Mesenchymal stem cell (in vitro differentiated cells and primary cell): ENCODE measurements at regions not wholly inside any gene's neighbourhood (a gene's known extent, or its start where the extent isn't known, plus 50 kb on each side); places are given as distances from the start of the nearest gene placed in this dataset.

Source experiments
- DNase-seq: peaks from one replicate; pipeline ENCODE4 v3.0.0-alpha.2; 2013
- H2AFZ ChIP-seq: one replicate; pipeline ENCODE4 v1.6.1; 2013; ENCODE audit warnings: low read depth, mild to moderate bottlenecking, control low read depth, inconsistent platforms, low read length, moderate library complexity
- H2AK5ac ChIP-seq: 2 replicates; pipeline ENCODE4 v1.6.1; 2013; ENCODE audit warnings: low read length, moderate library complexity, mild to moderate bottlenecking, inconsistent platforms; ENCODE audit not compliant: severe bottlenecking
- H2BK120ac ChIP-seq: one replicate; pipeline ENCODE4 v1.6.1; 2013; ENCODE audit warnings: low read depth, mild to moderate bottlenecking, inconsistent platforms, low read length, moderate library complexity
- H2BK12ac ChIP-seq, 2 experiments: one replicate each; pipeline ENCODE4 v1.6.1; 2013; ENCODE audit warnings: inconsistent platforms in 2 of 2, low read length in 2 of 2, mild to moderate bottlenecking in 2 of 2, moderate library complexity in 2 of 2, control low read depth in 1 of 2
- H2BK15ac ChIP-seq: one replicate; pipeline ENCODE4 v1.6.1; 2013; ENCODE audit warnings: mild to moderate bottlenecking, low read depth, inconsistent platforms; ENCODE audit not compliant: poor library complexity, severe bottlenecking
- H2BK5ac ChIP-seq: 2 replicates; pipeline ENCODE4 v1.6.1; 2013; ENCODE audit warnings: low read depth, mild to moderate bottlenecking, low read length, control low read depth, inconsistent platforms; ENCODE audit not compliant: poor library complexity, severe bottlenecking
- H3K14ac ChIP-seq, 2 experiments: one replicate each; pipeline ENCODE4 v1.6.1; 2013; ENCODE audit warnings: inconsistent platforms in 2 of 2, low read length in 2 of 2, control low read depth in 1 of 2, mild to moderate bottlenecking in 1 of 2, moderate library complexity in 1 of 2
- H3K18ac ChIP-seq, 2 experiments: one replicate each; pipeline ENCODE4 v1.6.1; 2013; ENCODE audit warnings: inconsistent platforms in 2 of 2, low read length in 2 of 2, control low read depth in 1 of 2, low read depth in 1 of 2, mild to moderate bottlenecking in 1 of 2
- H3K23ac ChIP-seq, 2 experiments: one replicate each; pipeline ENCODE4 v1.6.1; 2013; ENCODE audit warnings: inconsistent platforms in 2 of 2, low read length in 2 of 2, mild to moderate bottlenecking in 2 of 2, moderate library complexity in 2 of 2, control low read depth in 1 of 2
- H3K27ac ChIP-seq: 2 replicates; pipeline ENCODE4 v1.5.1; 2013; ENCODE audit warnings: mild to moderate bottlenecking, moderate library complexity, low read length, control low read depth, inconsistent platforms; ENCODE audit not compliant: poor library complexity, severe bottlenecking
- H3K27me3 ChIP-seq, 2 experiments: 2 replicates each; pipeline versions ENCODE4 v1.6.1 to v1.7.0; 2013; ENCODE audit warnings: low read length in 2 of 2, mild to moderate bottlenecking in 2 of 2, moderate library complexity in 2 of 2, control low read depth in 1 of 2, inconsistent platforms in 1 of 2; ENCODE audit not compliant: control insufficient read depth in 1 of 2, insufficient read depth in 1 of 2
- H3K36me3 ChIP-seq, 2 experiments: 2 replicates each; pipeline versions ENCODE4 v1.6.1 to v1.7.0; 2013; ENCODE audit warnings: low read length in 2 of 2, control low read depth in 1 of 2, inconsistent platforms in 1 of 2, low read depth in 1 of 2, mild to moderate bottlenecking in 1 of 2; ENCODE audit not compliant: insufficient read depth in 2 of 2, control insufficient read depth in 1 of 2
- H3K4ac ChIP-seq, 2 experiments: one replicate each; pipeline ENCODE4 v1.6.1; 2013; ENCODE audit warnings: inconsistent platforms in 2 of 2, low read length in 2 of 2, mild to moderate bottlenecking in 2 of 2, moderate library complexity in 2 of 2, control low read depth in 1 of 2, low read depth in 1 of 2
- H3K4me1 ChIP-seq: 2 replicates; pipeline ENCODE4 v1.6.1; 2013; ENCODE audit warnings: low read depth, low read length, control low read depth; ENCODE audit not compliant: control insufficient read depth, insufficient read depth
- H3K4me2 ChIP-seq: 2 replicates; pipeline ENCODE4 v1.6.1; 2013; ENCODE audit warnings: low read length, mild to moderate bottlenecking, inconsistent platforms; ENCODE audit not compliant: poor library complexity, severe bottlenecking
- H3K4me3 ChIP-seq, 2 experiments: 2 replicates each; pipeline versions ENCODE4 v1.5.1 to v1.7.0; 2013; ENCODE audit warnings: low read length in 2 of 2, mild to moderate bottlenecking in 2 of 2, control low read depth in 1 of 2, low read depth in 1 of 2; ENCODE audit not compliant: insufficient read depth in 1 of 2
- H3K79me1 ChIP-seq: replicated peaks from 2 replicates; pipeline ENCODE4 v1.6.1; 2013; ENCODE audit warnings: mild to moderate bottlenecking, control low read depth, low read length, inconsistent platforms; ENCODE audit not compliant: poor library complexity, severe bottlenecking
- H3K9ac ChIP-seq: 2 replicates; pipeline ENCODE4 v1.7.0; 2013; ENCODE audit warnings: mild to moderate bottlenecking, low read length, moderate library complexity
- H3K9me3 ChIP-seq: 2 replicates; pipeline ENCODE4 v1.7.0; 2013; ENCODE audit warnings: mild to moderate bottlenecking, low read length; ENCODE audit not compliant: control insufficient read depth
- H4K8ac ChIP-seq: one replicate; pipeline ENCODE4 v1.6.1; 2013; ENCODE audit warnings: inconsistent platforms, mild to moderate bottlenecking, low read length, moderate library complexity
- H4K91ac ChIP-seq: one replicate; pipeline ENCODE4 v1.6.1; 2013; ENCODE audit warnings: mild to moderate bottlenecking, low read length, inconsistent platforms
- WGBS: methylation state at CpG from one replicate; pipeline ENCODE4 v1.1.7; 2013; ENCODE audit warnings: mixed read lengths; 5-methylcytosine and 5-hydroxymethylcytosine counted together

DNA sequence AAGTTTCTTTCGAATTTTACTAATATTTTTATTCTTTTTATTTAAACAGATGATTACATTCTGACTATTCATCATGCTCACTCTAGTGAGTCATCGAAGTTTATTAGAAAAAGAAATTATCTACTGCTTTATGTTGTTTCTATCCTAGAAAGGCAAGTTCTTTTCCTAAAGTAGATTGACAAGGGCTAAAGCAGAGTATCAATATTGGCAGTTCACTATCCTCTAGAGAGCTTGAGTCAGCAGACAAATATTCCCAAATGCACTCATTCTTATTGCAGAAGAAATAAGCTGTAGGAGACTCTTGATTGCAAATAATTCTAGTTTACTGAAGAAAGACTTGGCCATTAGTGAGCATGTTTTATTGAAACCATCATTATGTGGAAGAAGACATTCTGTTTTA, 911.8 kb downstream of the CENPC start:
- Histone ChIP-seq H2AK5ac (no peak overlapping the region), H3K14ac (no peak overlapping the region), H2BK15ac (no peak overlapping the region), H3K18ac (no peak overlapping the region), H3K36me3 (no peaks in the 10 kb centered on the region), H3K27ac (no peak overlapping the region), H3K9me3 (no peaks in the 10 kb centered on the region), H3K27me3 (no peaks in the 10 kb centered on the region), H3K9ac (no peak overlapping the region), H3K4ac (no peak overlapping the region), H3K4me2 (no peak overlapping the region), H4K8ac (no peak overlapping the region), H2BK12ac (no peak overlapping the region), H3K79me1 (no peaks in the 10 kb centered on the region), H4K91ac (no peak overlapping the region), H3K23ac (no peak overlapping the region), H2AFZ (no peak overlapping the region), H2BK120ac (no peak overlapping the region), H2BK5ac (no peak overlapping the region), H3K4me1 (no peaks in the 10 kb centered on the region), H3K4me3 (no peak overlapping the region)
- DNase-seq = no peak
- no CpG with 5 or more reads among the region's 2 CpGs for WGBS

- Histone ChIP-seq H3K4me3 (no peak overlapping the region), H2BK120ac (no peak overlapping the region), H3K4me1 (no peaks in the 10 kb centered on the region), H2AFZ (no peak overlapping the region), H3K27me3 (no peaks in the 10 kb centered on the region), H3K4me2 (no peak overlapping the region), H2BK5ac (no peak overlapping the region), H2BK15ac (no peak overlapping the region), H3K23ac (no peak overlapping the region), H3K4ac (no peak overlapping the region), H2AK5ac (no peak overlapping the region), H3K18ac (no peak overlapping the region), H3K27ac (no peak overlapping the region), H3K14ac (no peak overlapping the region), H4K8ac (no peak overlapping the region), H3K9me3 (no peaks in the 10 kb centered on the region), H3K79me1 (no peaks in the 10 kb centered on the region), H3K9ac (no peak overlapping the region), H2BK12ac (no peak overlapping the region), H4K91ac (no peak overlapping the region), H3K36me3 (no peaks in the 10 kb centered on the region)
- DNase-seq = no peak
Observed at GRCh38 chr4:66629927-66630326, 915.4 kb downstream of the CENPC start.

- WGBS = 80% methylated on average over 1 of the region's 3 CpGs
- H2BK15ac ChIP-seq = no peak overlapping the region
Observed at GRCh38 chr4:66628146-66628545, 917.2 kb downstream of the CENPC start.

GRCh38 chr4:66625480-66625879, 919.8 kb downstream of the CENPC start:
- H3K9me3 ChIP-seq = peaks cover 4% of the 10 kb centered on the region
- no peak overlapping the region for H3K18ac ChIP-seq
- H3K36me3 ChIP-seq = no peaks in the 10 kb centered on the region
- H2BK120ac ChIP-seq = no peak overlapping the region
- H3K79me1 ChIP-seq = no peaks in the 10 kb centered on the region
- H4K91ac ChIP-seq = no peak overlapping the region
- H3K23ac ChIP-seq = no peak overlapping the region
- no peak overlapping the region for H3K4me2 ChIP-seq
- H2AK5ac ChIP-seq = no peak overlapping the region
- no peak overlapping the region for H3K14ac ChIP-seq
- no peak overlapping the region for H3K4ac ChIP-seq
- H4K8ac ChIP-seq = no peak overlapping the region
- H2BK15ac ChIP-seq = no peak overlapping the region
- H3K4me1 ChIP-seq = no peaks in the 10 kb centered on the region
- no peak overlapping the region for H2BK12ac ChIP-seq
- H2AFZ ChIP-seq = no peak overlapping the region
- H3K9ac ChIP-seq = no peak overlapping the region
- WGBS = over 99% methylated on average over 3 of the region's 5 CpGs
- H3K4me3 ChIP-seq = no peak overlapping the region
- no peak for DNase-seq
- H2BK5ac ChIP-seq = no peak overlapping the region
- no peaks in the 10 kb centered on the region for H3K27me3 ChIP-seq
- H3K27ac ChIP-seq = no peak overlapping the region

More at GRCh38 chr4:66628146-66628545, 917.2 kb downstream of the CENPC start:
- H4K8ac ChIP-seq = no peak overlapping the region
- no peak overlapping the region for H3K27ac ChIP-seq
- H2AFZ ChIP-seq = no peak overlapping the region
- H3K27me3 ChIP-seq = no peaks in the 10 kb centered on the region
- H3K18ac ChIP-seq = no peak overlapping the region
- no peak overlapping the region for H2BK12ac ChIP-seq
- H3K79me1 ChIP-seq = no peaks in the 10 kb centered on the region
- H3K9ac ChIP-seq = no peak overlapping the region
- no peak overlapping the region for H2BK120ac ChIP-seq
- no peak overlapping the region for H3K4me2 ChIP-seq
- no peak overlapping the region for H4K91ac ChIP-seq
- no peaks in the 10 kb centered on the region for H3K9me3 ChIP-seq
- no peak overlapping the region for H3K14ac ChIP-seq
- H3K4me1 ChIP-seq = no peaks in the 10 kb centered on the region
- H3K23ac ChIP-seq = no peak overlapping the region
- H3K4me3 ChIP-seq = no peak overlapping the region
- H3K36me3 ChIP-seq = no peaks in the 10 kb centered on the region
- H2AK5ac ChIP-seq = no peak overlapping the region
- no peak overlapping the region for H3K4ac ChIP-seq
- no peak overlapping the region for H2BK5ac ChIP-seq
- no peak for DNase-seq
